NCI-H2107 (cell line): ENCODE measurements at regions not wholly inside any gene's neighbourhood (a gene's known extent, or its start where the extent isn't known, plus 50 kb on each side); places are given as distances from the start of the nearest gene placed in this dataset.

Experiments
- DNase-seq: peaks from one replicate; lab custom pipeline; 2025; lab: John Stamatoyannopoulos, UW

DNA sequence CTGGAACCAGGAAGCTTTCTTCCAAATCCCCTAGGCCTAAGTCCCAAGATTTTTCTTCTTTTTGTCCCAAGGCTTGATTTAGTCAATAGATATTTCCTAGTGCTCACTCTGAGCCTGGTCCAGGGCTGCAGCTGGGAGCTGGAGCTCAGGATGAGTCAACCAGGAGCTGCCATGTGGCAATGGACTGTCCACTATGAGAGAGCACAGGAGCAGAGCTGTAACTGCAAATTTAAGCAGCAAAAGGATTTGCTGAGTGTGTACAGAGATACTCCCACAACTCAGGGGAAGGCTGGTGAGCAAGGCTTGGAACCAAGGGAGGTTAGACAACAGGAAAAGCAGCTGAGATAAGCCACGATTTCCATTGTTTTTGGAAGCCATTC is 92.1 kb upstream of the CXCL12 start:
- no peak for DNase-seq

DNA sequence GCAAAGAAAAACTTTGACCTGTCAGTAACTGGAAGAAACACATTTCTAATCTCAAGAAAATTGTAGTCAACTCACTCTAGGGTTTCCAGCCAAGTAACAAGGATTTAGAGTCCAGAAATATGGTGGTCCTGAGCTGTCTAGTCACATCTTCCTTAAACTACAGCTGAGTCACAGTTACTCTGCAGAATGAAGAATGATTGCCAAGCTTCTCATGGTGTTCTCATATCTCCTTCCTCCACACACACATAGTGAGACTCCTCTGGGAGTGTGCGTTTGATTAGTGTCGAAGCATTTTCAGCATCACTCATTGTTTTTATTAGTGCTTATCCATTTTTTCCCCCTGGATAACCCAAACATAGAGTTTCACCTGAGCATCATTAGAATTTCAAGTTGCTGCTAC is 93.1 kb upstream of the CXCL12 start:
- DNase-seq: no peak

DNA sequence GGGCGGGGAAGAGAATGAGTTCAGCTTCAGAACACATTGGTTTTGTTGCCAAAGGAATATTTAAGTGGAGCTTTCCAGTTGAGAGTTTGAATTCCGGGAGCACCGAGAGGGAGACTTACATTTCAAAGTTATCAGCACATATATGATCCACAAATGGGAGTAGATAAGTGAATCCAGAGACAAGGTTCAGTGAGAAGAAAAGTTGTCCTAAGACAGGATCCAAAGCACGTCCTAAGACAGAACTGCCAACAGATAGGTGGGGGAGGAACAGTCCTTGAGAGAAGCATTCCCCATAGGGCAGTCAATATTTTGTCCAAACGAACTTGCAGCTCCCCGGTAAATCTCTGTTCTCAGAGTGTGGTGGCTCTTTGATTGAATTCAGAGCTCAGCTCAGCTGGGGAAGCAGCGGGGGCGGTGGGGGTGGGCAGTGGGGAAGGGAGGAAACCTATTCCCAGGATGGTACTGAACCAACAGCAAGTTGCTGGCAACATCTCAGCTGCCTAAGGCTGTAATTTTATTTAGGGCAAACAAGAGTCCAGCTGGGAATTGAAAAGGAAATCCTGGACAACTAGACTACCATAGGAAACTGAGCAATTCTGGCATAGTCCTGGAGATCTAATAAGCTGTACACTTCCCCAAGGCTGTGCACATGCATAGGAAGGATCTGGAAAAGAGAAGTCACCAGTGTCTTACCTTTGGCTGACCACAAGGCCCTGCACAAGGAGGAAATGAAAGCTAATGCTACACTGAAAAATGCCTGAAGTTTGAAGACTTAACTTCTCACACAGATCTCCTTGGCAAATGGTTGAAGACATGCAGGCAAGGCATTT is 94.2 kb upstream of the CXCL12 start:
- DNase-seq: no peak

DNA sequence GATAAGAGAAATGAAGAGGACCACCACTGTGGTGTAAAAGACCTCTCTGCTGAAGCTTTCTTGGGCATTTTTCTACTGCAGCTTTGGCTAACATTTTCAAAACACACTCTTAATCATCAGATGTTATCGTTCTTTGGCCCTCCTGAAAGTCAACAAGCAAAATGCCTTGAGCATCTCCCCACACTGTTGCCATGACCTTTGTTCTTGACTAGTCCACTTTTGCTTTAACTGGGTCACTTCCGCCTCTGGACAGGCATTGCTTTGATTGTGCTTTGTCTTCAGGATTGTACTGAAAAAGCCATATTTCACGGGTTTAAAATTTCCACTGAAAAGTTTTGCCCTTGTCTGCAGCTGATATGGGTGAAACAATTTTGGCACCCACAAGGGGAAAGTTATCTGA is 107.8 kb upstream of the CXCL12 start:
- no peak for DNase-seq

DNA sequence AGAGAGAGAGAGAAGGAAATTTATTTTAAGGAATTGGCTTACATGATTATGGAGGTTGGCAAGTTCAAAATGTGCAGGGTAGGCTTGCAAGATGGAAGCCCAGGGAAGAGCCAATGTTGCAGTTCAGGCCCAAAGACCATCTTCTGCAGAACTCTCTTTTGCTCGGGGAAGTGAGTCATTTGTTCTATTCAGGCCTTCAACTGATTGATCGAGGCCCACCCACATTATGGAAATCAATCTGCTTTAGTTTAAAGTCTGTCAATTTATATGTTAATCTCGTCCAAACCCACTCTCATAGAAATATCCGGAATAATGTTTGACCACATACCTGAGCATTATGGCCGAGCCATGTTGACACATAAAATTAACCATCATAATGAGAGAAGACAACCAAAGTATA is 113.3 kb upstream of the CXCL12 start:
- DNase-seq: no peak

DNA sequence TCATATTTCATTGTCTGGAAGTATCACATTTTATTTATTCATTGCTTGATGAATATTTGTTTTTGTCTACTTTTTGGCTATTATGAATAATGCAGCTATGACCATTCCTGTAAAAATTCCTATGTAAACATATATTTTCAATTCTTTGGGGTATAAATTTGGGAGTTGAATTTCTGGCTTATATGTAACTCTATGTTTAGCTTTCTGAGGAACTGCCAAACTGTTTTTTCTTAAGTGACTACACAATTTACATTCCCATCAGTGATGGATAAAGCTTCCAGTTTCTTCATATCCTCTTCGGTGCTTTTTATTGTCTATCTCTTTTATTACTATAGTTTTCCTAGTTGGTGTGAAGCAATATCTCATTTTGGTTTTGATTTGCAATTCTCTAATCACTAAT is 115.6 kb upstream of the CXCL12 start:
- no peak for DNase-seq

DNA sequence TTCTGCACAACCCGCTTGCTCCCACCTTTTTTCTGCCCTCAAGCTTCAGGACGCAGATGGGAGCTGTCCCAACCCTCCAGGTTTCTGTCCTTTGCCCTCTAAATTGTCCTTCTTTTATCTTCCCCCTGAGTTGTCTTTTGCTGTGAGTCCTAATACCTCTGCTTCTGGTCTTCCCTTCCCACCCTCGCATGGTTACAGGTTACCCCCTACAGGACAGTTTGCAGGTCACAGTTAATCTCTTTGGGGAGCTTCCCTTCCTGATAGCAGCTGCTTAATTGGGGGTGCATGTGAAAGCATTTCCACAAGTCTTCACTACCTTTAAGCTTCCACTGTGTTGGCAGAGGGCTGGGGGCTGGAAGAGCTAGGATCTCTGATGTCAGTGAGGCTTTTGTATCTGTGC is 121.5 kb upstream of the CXCL12 start:
- DNase-seq: no peak

DNA sequence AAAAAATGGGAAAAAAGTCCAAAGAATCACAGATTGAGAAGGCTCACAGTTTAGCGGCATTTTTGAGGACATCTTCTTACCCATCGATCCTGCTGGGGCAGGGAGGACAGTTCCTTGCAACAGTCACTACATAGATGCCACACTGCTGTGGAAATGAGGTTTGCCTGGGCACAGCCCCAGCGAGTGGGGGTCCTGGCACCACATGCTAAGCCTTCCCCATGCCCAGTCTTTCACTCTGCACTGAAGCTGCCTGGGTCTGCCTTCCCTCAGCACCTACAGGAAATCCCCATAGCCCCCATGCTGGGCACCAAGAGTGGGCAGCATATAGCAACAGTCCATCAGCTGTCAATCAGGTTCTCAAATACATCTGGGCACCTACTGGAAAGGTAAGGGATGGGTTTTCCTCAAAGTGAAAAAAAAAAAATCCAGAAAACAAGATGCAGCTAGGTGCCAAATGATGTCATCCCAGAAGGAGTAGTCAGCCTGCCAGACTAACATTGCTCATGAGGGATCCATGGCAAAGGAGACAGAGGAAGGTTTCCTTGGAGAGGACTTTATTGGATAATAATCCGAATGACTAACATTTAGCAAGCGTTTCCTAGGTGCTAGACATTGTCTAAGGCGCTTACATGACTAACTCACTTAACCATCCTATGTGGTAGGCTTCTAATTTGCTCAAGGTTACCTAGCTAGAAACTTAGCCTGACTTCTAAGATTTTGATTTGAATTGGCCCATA is 125.7 kb upstream of the CXCL12 start:
- DNase-seq: no peak

DNA sequence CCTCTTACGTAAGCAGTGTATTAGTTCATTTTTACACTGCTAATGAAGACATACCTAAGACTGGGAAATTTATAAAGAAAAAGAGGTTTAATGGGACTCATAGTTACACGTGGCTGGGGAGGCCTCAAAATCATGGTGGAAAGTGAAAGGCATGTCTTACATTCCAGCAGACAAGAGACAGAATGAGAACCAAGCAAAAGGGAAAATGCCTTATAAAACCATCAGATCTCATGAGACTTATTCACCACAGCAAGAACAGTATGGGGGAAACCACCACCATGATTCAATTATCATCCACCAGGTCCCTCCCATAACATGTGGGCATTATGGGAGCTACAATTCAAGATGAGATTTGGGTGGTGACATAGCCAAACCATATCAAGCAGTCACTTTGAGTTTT is 126.3 kb upstream of the CXCL12 start:
- no peak for DNase-seq

DNA sequence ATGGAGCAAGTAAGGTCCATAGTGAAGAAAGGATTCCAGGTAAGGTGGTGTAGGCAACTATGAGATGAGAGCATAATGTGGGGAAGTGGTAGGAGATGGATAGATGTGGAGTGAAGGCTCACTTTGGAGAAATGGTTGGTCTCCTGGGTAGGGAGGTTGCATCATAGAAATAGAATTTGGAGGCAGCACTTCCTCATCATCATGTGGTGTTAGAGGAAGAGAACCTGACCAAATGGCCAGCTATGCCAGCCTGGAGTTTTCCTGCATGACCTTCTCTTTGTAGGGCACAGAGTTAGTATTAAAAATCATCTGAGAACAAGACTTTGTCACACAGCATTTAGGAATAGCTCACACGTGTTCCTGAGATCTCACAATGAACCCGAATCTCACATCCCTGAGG is 126.7 kb upstream of the CXCL12 start:
- DNase-seq: no peak

DNA sequence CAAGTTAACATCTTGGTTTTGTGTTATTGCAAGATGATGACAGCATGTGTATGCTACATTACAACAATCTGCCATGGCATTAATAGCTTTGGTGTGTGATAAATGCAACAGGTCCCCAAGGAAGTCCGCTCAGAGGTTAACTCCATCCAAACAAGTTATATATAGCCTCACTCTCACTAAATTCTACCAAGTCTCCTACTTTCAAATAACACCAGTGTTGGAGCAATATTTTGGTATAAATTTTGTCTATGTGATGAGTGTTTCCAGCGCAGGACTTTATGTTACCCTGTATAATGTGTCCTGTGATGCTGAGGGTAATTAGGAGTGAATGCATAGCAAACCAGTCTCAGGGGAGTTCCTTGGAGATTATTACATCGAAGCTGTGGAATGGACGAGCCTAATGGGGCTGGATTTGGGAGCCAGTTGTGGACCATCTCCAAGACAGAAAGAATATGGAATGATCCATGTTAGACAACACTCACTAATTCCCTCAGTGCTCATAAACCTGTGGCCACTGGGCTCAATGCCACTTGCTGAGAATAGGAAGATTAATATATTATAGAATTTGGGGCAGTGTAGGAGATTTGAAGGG is 127.6 kb upstream of the CXCL12 start:
- DNase-seq: no peak

DNA sequence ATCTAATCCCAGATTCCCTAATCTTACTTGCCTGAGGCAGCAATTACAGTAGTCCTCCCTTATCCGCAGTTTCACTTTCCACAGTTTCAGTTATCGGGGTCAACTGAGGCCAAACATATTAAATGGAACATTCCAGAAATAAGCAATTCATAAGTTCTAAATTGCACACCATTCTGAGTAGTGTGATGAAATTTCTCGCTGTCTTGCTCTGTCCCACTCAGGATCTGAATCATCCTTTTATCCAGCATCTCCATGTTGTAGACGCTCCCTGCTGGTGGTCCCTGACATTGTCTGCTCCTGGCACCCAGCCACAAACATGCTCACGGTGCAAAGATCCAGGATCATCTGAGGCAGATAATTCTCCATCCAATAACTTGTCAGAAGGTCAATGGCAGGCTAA is 128.7 kb upstream of the CXCL12 start:
- no peak for DNase-seq

DNA sequence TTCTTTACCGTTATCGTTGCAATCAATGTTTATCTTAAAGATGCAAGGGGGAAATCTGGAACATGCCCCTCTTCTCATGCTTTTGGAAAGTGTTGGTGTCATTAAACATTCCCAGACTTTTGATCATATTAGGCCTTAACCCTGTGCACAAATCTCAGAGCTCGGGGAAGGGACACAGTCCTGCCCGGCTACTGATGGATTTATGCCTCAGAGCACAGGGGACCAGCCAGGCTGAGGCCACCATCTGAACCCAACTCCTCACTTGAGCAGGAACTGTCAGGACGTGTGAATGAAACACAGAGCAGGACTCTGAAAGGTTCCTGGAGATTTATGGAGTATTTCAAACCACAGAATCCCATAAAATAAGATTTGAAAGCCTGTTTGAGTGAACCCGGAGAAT is 132.0 kb upstream of the CXCL12 start:
- DNase-seq: no peak

DNA sequence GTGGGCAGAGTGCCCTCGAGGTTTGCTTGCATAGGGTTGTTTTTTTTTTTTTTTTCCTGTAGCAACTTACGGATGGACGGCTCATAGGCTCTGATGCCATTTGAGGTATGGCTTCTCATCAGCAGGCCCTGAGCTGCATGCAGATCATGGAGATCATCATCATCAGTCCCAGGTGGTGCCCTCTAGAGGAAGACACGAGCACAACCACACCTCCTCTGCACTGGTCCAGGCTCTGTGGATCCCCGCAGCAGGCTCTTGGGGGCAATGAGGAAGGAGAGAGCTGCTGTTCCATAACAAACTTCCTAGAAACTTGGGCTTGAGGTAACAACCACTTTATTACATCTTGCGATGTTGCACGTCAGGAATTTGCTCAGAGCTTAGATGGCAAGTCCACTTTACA is 132.7 kb upstream of the CXCL12 start:
- no peak for DNase-seq

DNA sequence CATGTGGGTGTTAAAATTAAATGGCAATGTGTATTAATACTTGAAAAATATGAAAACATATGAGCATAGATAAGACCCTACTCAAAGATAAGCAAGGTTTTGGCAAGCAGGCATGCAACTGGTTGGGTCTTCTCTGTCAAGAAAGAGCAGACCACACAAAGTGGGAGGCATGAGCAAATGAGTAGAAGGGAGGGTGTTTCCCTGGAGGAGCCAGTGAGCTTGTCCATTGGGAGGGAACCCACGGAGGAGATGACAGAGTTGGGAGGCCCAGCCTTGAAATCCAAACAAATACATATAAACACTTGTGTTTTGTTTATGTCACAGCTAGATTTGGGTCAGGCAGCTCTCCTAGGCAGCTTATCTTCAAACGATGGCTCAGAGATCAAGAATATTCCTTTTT is 134.5 kb upstream of the CXCL12 start:
- no peak for DNase-seq

DNA sequence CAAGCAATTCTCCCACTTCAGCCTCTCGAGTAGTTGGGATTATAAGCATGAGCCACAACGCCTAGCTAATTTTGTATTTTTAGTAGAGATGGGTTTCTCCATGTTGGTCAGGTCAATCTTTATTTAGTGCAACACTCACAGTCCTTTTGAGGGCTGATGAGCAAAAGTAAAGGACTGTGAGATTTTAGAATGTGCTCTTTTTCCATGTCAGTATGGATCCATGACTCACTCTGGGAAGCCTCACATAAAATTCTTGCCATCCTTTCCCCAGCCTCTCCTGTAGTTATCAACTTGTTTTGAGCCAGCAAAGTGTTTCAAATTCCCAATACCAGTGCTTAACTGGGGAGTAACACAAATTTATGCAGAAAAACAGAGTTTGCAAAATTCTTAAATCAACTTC is 135.8 kb upstream of the CXCL12 start:
- no peak for DNase-seq

DNA sequence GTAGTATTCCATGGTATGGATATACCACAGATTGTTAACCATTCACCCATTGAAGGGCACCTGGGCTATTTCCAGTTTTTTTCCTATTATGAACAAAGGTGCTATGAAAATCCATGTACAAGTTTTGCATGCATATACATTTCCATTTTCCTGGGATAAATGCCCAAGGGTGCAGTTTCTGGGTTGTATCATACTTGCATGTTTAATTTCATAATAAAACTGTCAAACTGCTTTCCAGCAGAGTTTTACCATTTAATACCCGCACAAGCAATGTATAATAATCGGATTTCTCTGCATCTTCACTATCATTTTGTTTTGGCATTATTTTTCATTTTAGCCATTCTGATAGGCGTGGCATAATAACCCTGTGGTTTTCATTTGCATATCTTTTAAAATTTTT is 154.3 kb upstream of the CXCL12 start:
- DNase-seq: no peak

DNA sequence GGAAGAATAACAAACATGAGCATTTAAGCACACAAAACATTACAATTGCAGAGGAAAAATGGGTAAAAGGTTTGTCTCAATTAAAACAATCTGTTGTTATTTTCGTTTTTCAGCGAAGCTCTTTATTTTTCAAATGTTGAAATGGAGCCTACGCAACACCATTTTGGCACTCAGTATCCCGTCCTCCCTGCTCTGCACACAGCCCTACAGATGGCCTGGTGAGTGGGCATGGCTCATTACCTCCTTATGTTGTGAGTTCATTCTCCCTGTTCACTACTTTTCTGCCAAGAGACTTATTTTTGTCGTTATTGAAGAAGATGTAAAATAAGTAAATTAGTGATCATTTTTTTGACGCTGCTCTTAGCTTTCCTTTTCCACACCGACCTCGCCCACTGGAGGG is 167.8 kb upstream of the CXCL12 start:
- no peak for DNase-seq

DNA sequence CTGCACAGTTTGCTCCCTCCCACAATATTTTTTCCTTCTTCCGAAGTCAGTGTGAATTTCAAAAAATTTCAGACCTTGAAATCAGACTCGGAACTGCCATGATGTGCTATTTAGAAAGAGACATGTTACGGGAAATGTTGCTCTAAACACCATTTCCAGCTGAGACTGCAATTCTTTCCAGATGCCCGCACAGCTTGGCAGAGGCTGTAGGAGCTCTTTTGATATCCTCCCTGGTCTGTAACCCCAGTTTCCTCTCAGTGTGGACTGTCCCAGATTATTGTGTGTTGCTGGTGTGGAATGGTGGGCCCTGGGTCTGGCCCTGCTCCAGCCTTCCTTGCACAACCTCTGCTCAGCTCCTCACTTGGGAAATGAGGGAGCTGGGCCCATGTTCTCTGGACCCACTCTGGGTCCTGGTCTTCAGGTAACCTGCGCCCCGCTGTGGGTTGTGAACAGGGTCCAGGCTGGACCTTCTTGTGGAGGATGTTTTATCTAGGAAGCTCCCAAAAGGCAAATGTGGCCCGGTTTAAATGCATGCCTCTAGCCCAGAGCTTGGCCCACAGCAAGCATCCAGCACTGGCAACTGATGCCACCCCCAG is 172.8 kb upstream of the CXCL12 start:
- no peak for DNase-seq

DNA sequence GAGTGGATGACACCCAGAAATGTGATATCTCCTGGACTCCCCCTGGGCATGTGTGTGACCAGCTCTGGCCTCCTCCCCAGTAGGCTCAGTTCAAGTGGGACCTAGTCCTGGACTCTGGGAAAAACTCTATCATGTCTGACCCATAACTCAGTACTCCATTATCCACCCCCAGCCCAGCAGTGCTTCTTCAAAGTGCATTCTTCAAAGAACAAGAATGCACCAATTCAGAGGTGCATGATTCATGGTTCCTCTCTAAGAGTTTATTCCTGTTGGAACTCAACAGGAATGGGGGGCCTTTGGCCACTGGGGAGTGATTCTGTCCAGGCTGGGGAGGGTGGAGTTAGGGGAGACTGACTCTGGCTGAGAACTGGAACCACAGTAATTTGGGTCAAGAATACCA is 173.6 kb upstream of the CXCL12 start:
- no peak for DNase-seq

DNA sequence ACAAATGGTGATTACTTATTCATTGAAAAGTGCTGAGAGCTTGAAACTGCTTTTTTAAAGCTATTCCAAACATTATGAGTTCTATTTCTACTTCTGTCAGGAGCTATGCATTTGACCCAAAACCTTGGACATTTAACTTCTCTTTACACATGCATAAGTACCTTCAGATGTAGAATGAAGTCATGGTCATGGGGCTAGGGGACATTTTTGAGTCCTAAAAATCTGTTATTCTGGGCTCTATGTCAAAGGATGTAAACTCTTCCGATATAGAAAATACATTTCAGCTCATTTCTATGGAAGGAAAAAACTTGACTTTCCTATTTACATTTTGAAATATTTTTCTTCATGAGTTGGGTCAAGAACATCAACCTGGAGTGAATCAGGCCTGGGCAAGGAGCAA is 179.5 kb upstream of the CXCL12 start:
- DNase-seq: no peak

DNA sequence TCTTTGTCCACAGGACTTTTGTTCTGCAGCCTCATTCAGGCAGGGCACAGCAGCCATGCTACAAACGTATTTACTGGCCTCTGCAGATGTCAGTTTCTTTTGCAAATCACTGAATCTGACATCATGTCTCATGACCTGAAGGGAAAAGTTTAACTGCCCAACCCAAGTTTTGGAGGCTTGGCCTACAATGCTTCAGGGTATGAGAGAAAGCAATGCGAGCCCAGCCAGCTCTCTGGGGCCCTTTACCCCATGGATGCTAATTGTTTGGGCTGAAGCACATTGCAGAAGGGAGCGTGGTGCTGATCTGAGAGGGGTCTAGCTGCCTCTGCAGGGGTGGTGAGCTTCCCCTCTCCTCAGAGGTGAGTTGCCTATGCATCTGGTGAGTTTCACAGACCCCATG is 179.9 kb upstream of the CXCL12 start:
- DNase-seq: no peak

DNA sequence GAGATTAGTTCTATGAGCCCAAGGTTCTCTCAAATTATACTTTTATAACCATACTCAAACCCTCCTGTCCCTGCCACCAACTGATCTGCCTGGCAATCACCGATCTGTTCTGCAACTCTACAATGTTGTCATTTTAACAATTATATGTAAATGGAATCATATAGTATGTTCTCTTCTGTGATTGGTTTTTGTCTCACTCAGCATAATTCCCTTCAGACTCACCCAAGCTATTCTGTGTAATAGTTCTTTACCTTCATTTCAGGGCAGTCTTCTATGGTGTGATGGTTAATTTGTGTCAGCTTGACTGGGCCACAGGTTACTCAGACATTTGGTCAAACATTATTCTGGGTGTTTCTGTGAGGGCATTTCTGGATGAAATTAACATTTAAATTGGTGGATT is 181.9 kb upstream of the CXCL12 start:
- DNase-seq: no peak
